Epidermal melanocyte (primary cell): ENCODE measurements at regions not wholly inside any gene's neighbourhood (a gene's known extent, or its start where the extent isn't known, plus 50 kb on each side); places are given as distances from the start of the nearest gene placed in this dataset.

Experiments used
- DNase-seq: peaks from one replicate; pipeline ENCODE4 v3.0.0; 2011; ENCODE audit warnings: low spot score; ENCODE audit not compliant: insufficient read length

DNA sequence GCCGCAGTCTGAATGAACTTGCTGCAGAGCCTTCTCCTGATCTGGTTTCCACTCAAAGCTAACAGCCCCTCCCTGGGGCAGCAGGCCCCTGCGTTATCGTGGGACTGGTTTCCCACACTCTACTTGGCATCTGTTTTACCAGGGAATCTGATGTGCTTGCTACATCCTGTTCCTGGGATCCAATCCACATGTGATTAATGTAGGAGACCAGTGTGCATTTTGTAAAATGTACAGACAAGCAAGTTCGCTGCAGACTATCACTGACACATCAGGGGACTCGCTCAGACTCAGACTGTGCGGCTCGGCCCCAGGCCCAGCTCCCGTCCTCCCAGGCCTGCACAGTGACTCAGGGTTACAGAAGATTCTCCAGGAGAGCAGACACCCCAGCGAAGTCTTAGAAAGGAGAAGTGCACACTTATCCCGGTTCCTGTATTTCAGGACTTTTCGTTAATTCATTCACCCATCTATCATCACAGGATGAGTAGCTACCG lies 340.1 kb downstream of the MATN1 start:
- no peak for DNase-seq

DNA sequence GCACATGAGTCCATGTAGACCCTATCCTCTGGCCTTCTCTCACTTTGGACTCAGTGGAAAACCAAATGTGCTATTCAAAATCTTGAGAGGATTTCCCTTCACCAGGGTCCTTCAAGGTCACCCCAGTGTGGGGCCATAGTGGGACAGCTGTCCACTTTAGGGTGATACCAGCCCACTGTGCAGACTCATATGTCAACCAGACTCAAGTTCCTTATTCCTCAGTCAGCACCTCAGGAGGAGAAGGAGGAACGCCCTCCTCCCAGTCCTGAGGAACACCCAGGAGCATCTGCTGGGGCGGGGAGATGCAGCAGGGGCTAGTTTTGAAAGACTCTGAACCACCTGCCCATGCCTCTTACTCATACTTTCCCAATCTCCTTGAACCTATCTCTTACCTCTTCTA lies 340.9 kb downstream of the MATN1 start:
- DNase-seq = no peak

DNA sequence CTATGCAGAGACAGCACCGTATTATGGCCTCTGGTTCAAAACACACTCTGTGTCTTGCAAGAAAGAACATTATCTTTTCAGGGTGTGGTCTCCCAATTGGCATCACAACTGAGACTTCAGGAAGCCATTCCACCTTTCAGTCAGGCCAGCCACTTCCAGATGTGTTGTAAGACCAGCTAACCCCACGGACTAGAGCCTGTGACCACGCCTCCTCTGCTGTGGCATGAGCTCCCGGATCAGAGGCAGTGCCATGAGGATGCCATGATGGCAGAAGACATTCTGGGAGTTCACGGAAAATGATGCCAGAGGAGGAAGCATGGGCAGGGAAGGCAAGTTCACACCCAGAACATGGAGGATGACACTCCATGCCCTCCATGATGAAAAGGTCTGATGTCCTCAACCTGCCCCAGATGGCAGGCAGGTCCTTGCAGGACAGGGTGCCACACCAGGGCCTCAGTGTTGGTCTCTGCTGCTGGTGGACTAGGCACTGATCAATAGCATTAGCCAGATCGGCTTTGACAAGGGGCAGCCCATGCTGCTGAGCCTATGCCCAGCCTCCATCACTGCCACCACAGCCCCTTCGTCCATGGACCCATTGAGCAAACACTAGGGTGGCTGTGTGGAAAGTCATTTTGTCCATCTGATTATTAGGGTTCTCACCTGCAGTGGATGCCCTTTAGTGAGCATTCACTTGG lies 341.6 kb downstream of the MATN1 start:
- no peak for DNase-seq

DNA sequence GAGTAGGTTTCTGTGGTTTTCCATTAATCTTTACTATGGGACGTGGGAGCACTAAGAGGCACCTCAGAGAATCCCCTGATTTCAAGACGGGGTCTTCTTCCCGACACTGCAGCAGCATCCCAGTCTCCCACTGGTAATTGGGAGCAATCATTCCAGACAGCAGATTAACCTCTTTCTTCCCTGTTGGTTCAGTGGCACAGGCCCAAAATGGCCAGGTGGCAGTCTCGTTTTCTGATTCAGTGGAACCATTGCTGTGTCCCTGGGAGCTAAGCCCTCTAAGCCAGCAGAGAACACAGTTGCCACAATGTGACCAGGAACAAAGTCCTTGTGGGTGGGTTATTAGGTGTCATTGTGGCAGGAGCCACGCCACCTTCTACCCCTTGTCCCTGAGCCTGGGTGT lies 342.1 kb downstream of the MATN1 start:
- DNase-seq = no peak

DNA sequence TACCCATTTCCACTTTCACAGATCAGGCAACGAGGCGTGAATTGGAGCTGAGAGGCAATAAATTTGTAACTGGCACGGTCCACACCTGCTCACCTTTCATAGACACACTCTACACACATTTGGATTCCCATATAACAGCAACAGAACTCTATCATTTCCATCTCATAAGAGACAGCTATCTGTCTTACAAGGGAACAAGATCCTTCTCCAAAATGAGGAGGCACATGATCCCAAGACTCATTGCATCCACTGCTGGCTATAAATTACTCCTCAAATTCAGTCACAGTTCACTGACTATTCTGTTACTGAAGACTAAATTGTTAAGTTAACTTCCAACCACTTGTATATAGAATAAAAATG lies 342.8 kb downstream of the MATN1 start:
- DNase-seq = no peak

DNA sequence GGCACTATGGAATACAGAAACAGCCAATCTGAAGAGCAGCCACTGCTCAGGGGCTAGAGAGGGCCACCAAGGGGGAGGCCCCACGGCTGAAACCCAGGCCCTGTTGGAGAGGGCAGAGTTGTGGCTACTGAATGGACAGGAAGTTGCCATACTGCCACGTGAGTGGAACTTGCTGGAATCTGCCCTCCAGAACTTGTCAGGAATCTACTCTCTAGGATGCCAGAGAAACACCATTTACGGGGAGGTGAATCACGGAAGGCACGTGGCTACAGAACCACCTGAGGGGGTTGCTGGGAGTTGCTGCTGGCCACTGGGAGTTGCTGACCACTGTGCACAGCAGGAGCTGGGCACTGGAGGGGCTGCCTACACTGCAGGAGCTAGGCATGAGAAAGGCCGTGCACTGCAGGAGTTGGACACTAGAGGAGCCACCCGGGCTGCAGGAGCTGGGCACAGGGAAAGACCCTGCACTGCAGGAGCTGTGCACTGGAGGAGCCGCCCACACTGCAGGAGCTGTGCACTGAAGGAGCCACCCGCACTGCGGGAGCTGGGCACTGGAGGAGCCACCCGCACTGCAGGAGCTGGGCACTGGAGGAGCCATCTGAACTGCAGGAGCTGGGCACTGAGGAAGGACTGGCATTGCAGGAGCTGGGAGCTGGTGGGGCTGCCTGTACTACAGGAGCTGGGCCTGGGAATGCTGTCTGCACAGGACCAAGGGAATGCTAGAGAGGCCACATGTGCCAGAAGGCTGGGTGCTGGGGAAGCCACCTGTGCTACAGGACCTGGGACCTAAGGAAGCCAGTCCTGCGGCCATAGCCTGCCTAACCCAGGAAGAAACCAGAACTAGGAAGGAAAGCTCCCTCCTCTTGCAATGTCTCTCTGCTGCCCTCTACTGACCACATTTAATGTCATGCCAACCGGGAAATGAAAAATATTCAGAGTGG lies 343.4 kb downstream of the MATN1 start:
- DNase-seq = peak; percentile 93

DNA sequence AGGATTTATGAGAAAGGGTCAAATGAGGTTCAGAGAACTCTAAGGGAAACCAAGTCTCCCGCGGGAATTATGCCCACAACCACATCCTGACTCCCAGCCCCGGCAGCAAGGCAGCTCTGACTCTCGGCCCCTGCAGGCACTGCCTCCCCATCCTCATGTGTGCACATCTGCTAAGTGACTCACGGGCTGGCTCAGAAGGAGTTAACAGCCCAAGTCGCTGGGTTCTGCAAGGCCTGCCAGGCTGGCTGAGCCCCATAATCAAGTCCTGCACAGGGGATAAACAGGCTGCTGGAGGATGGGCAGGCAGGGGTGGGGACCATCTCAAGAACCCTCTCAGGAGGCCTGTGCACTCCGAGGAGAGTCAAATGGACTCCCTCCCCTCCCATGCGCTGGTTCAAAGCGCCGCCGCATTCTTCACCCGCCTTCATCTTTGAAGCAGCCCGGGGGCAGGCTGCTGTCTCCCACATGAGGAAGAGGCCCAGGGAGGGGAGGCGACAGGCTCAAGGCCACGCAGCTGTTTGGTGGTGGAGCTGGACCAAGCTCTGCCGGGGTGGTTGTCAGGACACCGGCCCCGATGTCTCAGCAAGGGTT lies 344.3 kb downstream of the MATN1 start:
- peak; percentile 51 for DNase-seq

DNA sequence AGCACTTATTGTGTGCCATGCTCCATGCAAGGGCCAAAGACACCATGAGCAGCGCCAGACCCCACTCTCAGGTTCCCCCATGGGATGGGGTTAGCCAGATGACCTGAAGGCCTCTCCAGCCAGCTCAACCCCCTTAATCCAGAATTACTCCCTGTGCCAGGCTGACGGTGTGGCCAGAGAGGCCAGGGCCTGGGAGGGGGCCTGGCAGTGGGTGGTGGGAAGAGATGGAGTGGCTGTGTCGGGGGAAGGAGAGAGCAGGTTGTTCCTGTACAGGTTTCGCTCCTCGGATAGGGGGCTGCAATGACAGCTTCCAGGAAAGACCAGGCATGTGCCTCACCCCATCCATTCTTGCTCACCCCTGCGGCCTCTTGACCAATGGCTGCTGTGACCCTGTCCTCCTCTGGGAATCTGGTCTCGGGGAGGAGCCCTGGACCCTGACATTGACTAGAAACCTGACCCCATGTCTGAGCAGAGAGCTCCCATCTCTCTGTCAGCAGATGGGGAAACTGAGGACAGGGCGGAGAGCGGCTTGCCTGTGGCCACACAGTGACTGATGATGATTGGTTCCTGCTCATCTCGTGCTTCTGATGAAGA lies 345.3 kb downstream of the MATN1 start:
- no peak for DNase-seq

DNA sequence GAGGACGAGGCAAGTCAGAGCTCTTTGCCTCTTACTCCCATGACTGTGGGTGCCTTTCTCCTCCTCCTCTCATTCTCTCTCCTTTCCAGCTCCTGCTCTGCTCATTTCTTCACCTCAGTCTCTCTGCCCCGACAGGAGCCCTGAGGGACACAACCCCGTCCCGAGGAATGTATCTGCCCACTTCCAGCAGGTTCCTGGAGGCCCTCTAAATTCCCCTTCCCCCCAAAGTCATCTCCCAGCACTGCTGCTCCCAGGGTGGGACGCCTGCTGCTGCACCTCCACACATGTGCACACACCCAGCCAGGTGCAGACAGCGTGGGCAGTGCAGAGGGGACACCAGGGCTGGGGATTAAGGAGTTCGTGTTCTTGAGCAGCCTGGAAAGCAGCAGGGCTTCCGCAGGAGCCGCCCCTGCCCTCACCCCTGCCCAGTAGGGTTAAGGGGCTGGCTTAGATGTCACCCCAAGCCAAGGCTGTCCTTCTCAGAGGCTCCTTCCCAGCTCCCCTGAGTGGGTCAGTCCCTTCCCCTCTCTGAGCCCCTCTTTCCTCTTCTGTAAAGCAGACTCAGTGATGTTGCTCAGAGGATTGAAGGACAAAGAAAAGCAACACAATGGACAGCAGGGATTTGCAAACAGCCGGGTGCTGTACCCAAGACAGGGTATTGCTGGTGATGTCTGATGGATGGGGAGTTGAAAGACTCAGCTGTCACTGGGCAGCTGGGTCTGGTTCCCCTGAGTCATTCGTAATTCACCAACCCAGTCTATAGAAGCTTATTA lies 346.0 kb downstream of the MATN1 start:
- DNase-seq = no peak

DNA sequence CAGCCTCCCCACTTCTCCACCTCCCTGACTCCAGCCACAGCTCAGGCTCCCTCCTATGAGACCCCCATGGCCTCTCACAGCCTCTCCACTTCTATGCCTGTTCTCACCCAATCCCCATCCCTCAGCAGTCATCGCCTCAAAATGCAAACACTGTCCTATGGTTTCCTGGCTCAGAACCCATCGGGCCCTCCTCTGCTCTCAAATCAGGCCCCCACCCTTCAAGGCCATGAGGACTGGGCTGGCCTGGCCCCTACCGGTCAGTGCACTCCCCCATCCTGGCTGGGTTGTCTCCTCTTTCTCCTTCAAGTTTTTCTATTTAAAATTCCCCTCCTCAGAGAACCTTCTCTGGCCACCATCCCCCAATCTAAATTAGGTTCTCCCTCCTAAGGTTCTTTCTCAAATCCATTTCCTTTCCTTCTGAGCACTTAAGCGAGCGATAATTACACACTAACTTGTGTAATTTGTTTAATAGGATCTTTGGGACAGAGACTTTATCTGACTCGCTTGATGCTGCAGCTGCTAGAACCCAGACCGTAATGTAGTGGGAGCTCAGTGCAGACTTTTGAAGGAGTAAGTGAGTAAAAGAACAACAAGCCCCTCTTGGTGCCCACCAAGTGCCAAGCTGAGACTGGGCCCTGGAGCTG lies 347.2 kb downstream of the MATN1 start:
- DNase-seq = no peak

DNA sequence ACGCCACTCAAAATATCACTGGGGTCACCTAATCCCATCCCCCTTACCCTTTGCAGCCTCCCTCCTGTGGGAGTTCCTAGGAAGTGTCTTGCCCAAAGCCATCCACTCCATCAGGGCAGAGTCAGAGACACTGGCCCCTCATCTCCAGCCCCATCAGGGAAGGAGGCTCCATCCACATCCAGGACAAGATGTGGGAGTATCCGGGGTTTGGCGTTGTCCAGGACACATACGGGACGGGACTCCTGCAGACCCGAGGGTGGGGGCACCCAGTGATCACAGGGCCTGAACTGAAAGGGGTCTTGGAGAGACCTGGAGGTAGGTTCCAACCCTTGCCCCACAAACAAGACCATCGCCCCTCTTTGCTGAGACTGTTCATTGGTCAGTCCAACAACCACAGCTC lies 348.2 kb downstream of the MATN1 start:
- no peak for DNase-seq

DNA sequence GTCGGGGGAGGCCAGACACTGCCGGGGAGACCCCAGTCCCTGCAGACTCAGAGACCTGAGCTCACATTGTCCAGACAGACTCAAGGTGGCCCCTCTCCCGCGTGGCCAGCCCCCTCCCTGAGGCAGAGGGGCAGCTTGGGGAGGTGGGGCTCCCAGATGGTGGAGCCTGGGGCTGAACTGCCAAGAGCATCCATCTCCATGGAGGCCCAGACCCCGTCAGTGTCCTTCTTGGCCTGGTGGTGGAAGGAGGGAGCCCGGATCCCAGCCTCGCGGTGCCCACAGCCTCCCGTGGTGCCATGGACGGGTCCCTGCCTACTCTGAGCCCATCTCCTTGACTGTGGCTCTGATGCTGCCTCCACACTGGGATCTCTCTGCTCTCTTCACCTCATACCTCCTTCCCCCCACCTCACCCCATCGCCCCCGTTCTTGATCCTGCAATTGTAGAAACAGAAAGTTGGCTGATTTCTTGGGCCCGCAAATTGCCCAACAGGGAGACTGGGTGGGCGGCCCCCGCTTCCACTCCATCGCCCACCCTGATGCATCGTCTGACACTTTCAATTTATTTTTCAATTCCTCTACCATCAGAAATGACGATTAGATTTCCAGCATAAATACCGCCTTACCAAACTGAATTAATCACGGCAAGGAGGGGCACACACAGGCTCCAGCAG lies 348.9 kb downstream of the MATN1 start:
- DNase-seq = no peak

DNA sequence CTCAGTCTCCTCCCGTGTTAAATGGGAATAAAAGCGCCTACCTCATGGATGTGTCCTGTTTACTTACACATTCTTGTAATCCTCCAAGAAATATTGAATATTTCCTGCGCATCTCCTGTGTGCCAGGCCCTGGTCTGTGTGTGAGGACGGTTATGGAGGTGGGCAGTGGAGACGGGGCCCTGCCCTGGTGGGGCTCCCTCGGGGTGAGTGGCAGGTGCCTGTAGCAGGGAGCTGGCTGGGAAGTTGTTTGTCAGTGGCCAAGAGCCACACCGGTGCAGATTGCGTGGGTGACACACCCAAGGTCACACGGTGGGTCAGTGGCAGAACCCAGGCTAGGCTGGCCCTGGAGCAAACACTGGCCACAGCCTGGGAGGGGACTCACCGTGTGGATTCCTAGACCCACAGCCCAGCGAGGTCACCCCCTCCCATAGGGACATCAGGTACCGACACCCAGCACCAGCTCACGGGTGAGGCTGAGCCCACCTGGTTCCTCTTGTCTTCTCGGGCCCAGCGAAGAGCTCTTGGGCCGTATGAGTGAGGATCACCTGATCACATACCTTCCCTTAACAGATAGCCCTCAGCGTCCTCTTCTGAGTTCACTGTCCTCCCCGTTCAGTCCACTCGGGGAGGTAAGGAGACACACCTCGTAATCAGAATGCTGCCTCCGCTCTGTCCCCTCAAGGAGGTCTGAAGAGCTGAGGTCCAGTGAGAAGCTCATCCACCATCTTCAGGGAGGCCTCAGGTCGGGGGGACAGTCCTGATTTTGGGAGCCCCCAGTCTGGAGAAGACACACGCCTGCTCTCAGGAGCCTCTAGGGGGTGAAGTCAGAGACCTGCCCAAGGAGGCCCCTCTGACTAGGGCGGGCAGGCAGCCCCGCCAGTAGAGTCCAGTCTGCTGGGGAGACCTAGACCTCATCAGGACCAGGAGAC lies 349.6 kb downstream of the MATN1 start:
- DNase-seq = no peak

DNA sequence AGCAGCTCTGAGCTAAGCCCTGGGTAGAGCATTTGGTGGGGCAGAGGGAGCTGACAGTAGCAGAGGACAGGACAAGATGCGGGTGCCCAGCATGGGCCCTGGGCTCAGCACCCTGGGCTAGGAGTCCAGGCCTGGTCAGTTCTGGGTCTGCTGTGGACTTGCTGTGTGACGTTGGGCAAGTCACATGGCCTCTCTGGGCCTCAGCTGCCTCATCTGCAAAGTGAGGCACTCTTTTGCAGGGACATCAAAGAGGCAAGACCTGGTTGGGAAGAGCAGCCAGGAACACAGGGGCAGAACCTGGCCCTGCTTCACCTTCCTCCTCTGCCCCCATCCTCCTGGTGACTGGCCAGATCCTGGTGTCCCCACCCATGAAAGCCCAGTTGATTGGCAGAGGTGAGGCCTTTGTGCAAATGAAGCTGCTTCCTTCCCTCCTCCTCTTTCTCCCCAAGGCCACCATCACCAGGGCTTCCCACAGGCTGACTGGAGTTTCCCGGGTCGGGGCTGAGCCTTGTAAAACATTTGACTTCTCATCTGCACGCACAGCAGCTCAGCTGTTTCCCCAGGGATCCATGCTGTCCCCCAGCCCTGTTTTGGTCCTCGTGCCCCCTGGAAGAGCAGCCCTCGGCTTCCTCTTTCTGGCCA lies 350.5 kb downstream of the MATN1 start:
- no peak for DNase-seq

DNA sequence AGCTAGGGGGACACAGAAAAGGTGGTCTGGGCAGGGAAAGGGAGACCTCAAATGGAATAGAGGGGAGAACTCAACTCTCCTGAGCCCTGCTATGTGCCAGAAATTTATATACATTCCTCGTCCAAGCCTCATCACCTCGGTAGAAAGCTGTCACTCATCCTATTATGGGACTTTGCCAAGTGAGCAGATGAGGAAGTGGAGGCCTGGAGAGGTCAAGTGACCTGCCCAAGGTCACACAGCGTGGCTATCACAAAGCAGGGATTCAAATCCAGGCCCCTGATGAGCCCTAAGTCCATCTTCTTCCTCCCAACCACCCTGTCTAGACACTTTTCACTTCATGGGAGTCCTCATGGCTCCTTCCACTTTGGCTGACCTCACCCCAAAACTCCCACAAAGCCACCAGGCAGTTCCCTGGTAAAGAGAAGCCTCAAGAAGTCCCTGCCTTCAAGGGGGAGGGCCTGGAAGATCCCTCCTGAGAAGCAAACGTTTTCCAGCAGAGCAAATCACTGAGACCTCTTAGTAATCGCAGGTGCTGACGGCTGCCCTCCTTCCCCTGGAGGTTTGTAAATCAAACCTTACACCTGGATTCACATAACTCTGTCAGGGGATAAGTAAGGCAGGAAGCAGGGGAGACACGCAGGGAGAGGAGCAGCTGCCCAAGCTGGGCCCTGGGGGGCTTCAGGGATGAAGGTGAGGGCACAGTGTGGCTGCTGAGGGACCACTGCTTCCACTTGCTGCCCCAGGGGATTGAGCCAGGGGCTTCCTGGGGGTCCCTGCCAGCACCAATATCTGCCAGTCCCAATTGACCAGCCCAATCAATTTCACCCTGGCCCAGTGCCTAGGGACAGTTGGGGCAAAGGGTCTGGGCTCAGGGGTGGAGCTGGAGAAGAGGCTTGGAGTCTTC lies 351.2 kb downstream of the MATN1 start:
- no peak for DNase-seq

DNA sequence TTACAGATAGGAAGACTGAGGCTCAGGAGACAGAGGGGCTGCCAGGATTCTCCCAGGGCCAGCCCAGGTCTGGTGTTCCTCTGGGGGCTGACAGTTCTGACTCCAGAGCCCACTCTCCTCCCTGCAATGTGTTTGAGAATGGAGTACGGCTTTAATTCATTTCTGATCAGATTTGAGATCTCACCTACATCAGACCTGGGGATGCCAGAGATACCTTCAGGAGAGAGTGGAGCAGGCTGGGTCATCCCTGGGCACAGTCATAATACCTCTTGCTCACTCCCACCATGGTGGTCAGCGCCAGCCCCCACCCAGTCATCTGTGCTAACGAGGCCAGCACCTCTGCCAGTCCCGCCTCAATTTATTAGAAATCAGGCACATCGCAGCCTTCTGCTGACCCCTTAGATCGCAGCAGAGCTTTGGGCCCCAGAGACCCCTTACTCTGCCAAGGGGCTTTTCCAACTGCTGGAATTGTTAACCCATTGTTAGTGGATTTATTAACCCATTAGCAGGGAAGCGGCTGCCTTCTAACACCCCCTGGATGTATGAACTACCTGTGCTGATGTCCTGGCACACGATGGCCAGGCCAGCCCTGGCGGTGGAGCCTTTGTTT lies 352.1 kb downstream of the MATN1 start:
- DNase-seq = no peak

DNA sequence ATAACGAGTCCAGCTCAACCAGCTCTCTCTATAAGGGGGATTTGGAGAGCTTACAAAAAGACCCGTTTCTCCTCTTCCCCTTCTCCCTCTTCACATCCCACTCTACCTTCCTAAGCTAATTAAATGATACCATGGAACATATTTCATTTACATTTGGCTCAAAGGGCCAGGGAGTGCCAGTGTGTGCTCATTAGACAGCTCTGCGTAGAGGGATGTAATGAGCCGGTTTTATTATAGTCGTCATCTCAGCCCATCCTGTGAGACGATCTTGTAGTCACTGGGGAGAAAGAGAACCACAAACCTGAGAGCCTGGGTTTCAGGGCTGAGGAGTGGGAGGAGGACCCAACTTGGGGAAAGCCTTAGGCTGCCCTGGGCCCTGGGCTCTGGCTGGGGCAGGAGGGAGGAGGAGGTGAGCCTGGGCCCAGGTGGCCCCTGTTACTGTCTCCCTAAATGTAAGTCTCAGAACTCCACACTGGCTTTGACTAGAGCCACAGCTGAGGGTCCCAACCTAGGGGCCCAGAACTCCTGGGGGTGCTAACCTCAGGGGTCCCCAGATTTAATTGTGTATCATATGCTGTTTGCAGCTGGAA lies 354.6 kb downstream of the MATN1 start:
- DNase-seq = no peak
